IMR-90 (cell line): ENCODE measurements at regions not wholly inside any gene's neighbourhood (a gene's known extent, or its start where the extent isn't known, plus 50 kb on each side); places are given as distances from the start of the nearest gene placed in this dataset.
"Not testable (repeated sequence)": the region's sequence is repeated elsewhere in the genome, so short reads cannot be mapped to it uniquely, and the experiment has no call there.

ENCODE experiments used
- ATAC-seq: fragments of 200-7000 bp; cut with Tn5 transposase; 2 replicates; pipeline ENCODE4 v1.9.1; 2020; ENCODE audit warnings: low read depth, mild to moderate bottlenecking, moderate library complexity
- BruUV-seq: library from RNA; stranded (reverse); fragments of 400-500 nt; replicated peaks from 2 replicates; lab custom pipeline; 2021; lab: Mats Ljungman, UMichigan
- CTCF ChIA-PET: fragments of 300-600 bp; formaldehyde crosslinking; extraction: SDS; loops from one replicate; lab custom pipeline; 2021; ENCODE audit warnings: antibody characterized with exemption; lab: Yijun Ruan, JAX
- POLR2A ChIA-PET: fragments of 300-600 bp; sonication (Branson Sonifier 250); formaldehyde crosslinking; loops from one replicate; lab custom pipeline; 2022; ENCODE audit warnings: antibody characterized with exemption; ENCODE audit not compliant: unreplicated experiment; lab: Charles Lee
- DNase-seq: peaks from one replicate; pipeline ENCODE4 v3.0.0; 2013
- H2AFZ ChIP-seq: replicated peaks from 2 replicates; pipeline ENCODE3; 2013; ENCODE audit warnings: low read length, mild to moderate bottlenecking; ENCODE audit not compliant: poor library complexity
- H2AK5ac ChIP-seq: 2 replicates; pipeline ENCODE4 v1.6.1; 2013; ENCODE audit warnings: low read depth, low read length, inconsistent platforms
- H2AK9ac ChIP-seq: replicated peaks from 2 replicates; pipeline ENCODE3; 2013; ENCODE audit warnings: mild to moderate bottlenecking, low read depth, low read length, moderate library complexity; ENCODE audit not compliant: poor library complexity
- H2BK120ac ChIP-seq: 2 replicates; pipeline ENCODE4 v1.6.1; 2013; ENCODE audit warnings: low read depth, low read length, inconsistent platforms
- H2BK15ac ChIP-seq: 3 replicates; pipeline ENCODE4 v1.6.1; 2013; ENCODE audit warnings: low read depth, low read length, inconsistent platforms
- H2BK20ac ChIP-seq: 2 replicates; pipeline ENCODE4 v1.6.1; 2013; ENCODE audit warnings: low read depth, mild to moderate bottlenecking, inconsistent platforms, low read length, moderate library complexity
- H2BK5ac ChIP-seq: 2 replicates; pipeline ENCODE4 v1.6.1; 2013; ENCODE audit warnings: mild to moderate bottlenecking, low read depth, low read length, inconsistent platforms; ENCODE audit not compliant: poor library complexity, severe bottlenecking
- H3K14ac ChIP-seq: replicated peaks from 2 replicates; pipeline ENCODE4 v1.6.1; 2013; ENCODE audit warnings: low read depth, low read length, inconsistent platforms
- H3K18ac ChIP-seq: 2 replicates; pipeline ENCODE4 v1.6.1; 2013; ENCODE audit warnings: low read depth, low read length, control low read depth
- H3K23ac ChIP-seq: 2 replicates; pipeline ENCODE4 v1.6.1; 2013; ENCODE audit warnings: low read depth, low read length, inconsistent platforms
- H3K27ac ChIP-seq: 2 replicates; pipeline ENCODE4 v1.5.1; 2013; ENCODE audit warnings: mild to moderate bottlenecking, control low read depth, low read length; ENCODE audit not compliant: insufficient read depth
- H3K27me3 ChIP-seq: 2 replicates; pipeline ENCODE4 v1.6.1; 2013; ENCODE audit warnings: low read length; ENCODE audit not compliant: control insufficient read depth, insufficient read depth
- H3K36me3 ChIP-seq: 2 replicates; pipeline ENCODE4 v1.6.1; 2013; ENCODE audit warnings: low read length, mixed read lengths; ENCODE audit not compliant: control insufficient read depth, insufficient read depth
- H3K4ac ChIP-seq: 2 replicates; pipeline ENCODE4 v1.6.1; 2013; ENCODE audit warnings: low read depth, low read length, inconsistent platforms
- H3K4me1 ChIP-seq: 2 replicates; pipeline ENCODE4 v1.6.1; 2013; ENCODE audit warnings: low read length, mixed read lengths; ENCODE audit not compliant: control insufficient read depth, insufficient read depth
- H3K4me2 ChIP-seq: 2 replicates; pipeline ENCODE4 v1.6.1; 2013; ENCODE audit warnings: low read depth, mild to moderate bottlenecking, control low read depth, low read length, moderate library complexity
- H3K4me3 ChIP-seq: 2 replicates; pipeline ENCODE4 v1.5.1; 2013; ENCODE audit warnings: low read depth, mild to moderate bottlenecking, control low read depth, low read length, moderate library complexity; ENCODE audit not compliant: insufficient read depth
- H3K56ac ChIP-seq: 2 replicates; pipeline ENCODE4 v1.6.1; 2013; ENCODE audit warnings: low read length, inconsistent platforms; ENCODE audit not compliant: insufficient read depth; ENCODE audit errors: extremely low read depth
- H3K79me1 ChIP-seq, 2 experiments: 2 replicates each; pipeline ENCODE4 v1.6.1; 2013; ENCODE audit warnings: low read length in 2 of 2, inconsistent platforms in 1 of 2, low read depth in 1 of 2
- H3K9ac ChIP-seq: 2 replicates; pipeline ENCODE4 v1.6.1; 2013; ENCODE audit warnings: low read depth, low read length, control low read depth
- H3K9me1 ChIP-seq: 2 replicates; pipeline ENCODE4 v1.6.1; 2013; ENCODE audit warnings: low read length, inconsistent platforms; ENCODE audit not compliant: insufficient read depth
- H3K9me3 ChIP-seq: 2 replicates; pipeline ENCODE4 v1.6.1; 2013; ENCODE audit warnings: low read length; ENCODE audit not compliant: control insufficient read depth, insufficient read depth
- H4K20me1 ChIP-seq: 2 replicates; pipeline ENCODE4 v1.6.1; 2013; ENCODE audit warnings: low read length, inconsistent platforms; ENCODE audit not compliant: insufficient read depth
- H4K5ac ChIP-seq: 2 replicates; pipeline ENCODE4 v1.6.1; 2013; ENCODE audit warnings: mild to moderate bottlenecking, low read depth, low read length, control low read depth
- H4K8ac ChIP-seq, 2 experiments: 2 replicates each; pipeline ENCODE4 v1.6.1; 2013; ENCODE audit warnings: low read depth in 2 of 2, low read length in 2 of 2, control low read depth in 1 of 2, inconsistent platforms in 1 of 2
- H4K91ac ChIP-seq: 2 replicates; pipeline ENCODE4 v1.6.1; 2013; ENCODE audit warnings: low read depth, low read length, inconsistent platforms; ENCODE audit not compliant: insufficient read depth
- CEBPB ChIP-seq: IDR thresholded peaks from 2 replicates; pipeline ENCODE4 v1.6.1; 2012; ENCODE audit warnings: low read depth, low read length, improper control_type of control experiment
- CHD1 ChIP-seq: IDR thresholded peaks from 2 replicates; pipeline ENCODE4 v1.6.1; 2012; ENCODE audit warnings: low read depth, low read length, improper control_type of control experiment
- FOS ChIP-seq: fragments of 150-350 bp; IDR thresholded peaks from 2 replicates; pipeline ENCODE4 v1.6.1; 2016; ENCODE audit warnings: low read depth, low read length
- MAFK ChIP-seq: IDR thresholded peaks from 2 replicates; pipeline ENCODE4 v1.6.1; 2012; ENCODE audit warnings: low read depth, low read length, improper control_type of control experiment
- MAZ ChIP-seq: IDR thresholded peaks from 2 replicates; pipeline ENCODE4 v1.6.1; 2012; ENCODE audit warnings: low read depth, mild to moderate bottlenecking, low read length, improper control_type of control experiment, moderate library complexity, borderline replicate concordance
- MXI1 ChIP-seq: IDR thresholded peaks from 2 replicates; pipeline ENCODE4 v1.6.1; 2012; ENCODE audit warnings: low read depth, mild to moderate bottlenecking, low read length, moderate library complexity, borderline replicate concordance
- NFE2L2 ChIP-seq: fragments of 150-350 bp; IDR thresholded peaks from 2 replicates; pipeline ENCODE4 v1.6.1; 2016; ENCODE audit warnings: low read depth, mild to moderate bottlenecking, low read length
- POLR2A ChIP-seq: IDR thresholded peaks from 2 replicates; pipeline ENCODE4 v1.6.1; 2012; ENCODE audit warnings: mild to moderate bottlenecking, low read depth, low read length
- RAD21 ChIP-seq: IDR thresholded peaks from 2 replicates; pipeline ENCODE4 v1.6.1; 2012; ENCODE audit warnings: low read length, improper control_type of control experiment
- RCOR1 ChIP-seq: IDR thresholded peaks from 2 replicates; pipeline ENCODE4 v1.6.1; 2012; ENCODE audit warnings: mild to moderate bottlenecking, low read length, improper control_type of control experiment; ENCODE audit not compliant: insufficient replicate concordance
- RFX5 ChIP-seq: IDR thresholded peaks from 2 replicates; pipeline ENCODE4 v1.8.0; 2012; ENCODE audit warnings: low read depth, mild to moderate bottlenecking, low read length, moderate library complexity
- WGBS, 2 experiments: methylation state at CpG; one replicate each; pipeline versions ENCODE4 v1.1.5 to v1.1.7; 2013; ENCODE audit warnings: missing lambda C conversion rate in 2 of 2; ENCODE audit not compliant: insufficient read length in 1 of 2; ENCODE audit errors: extremely low coverage in 2 of 2; 5-methylcytosine and 5-hydroxymethylcytosine counted together
- dilution Hi-C: fragments of 300-500 bp; cut with HindIII; formaldehyde crosslinking; loops from one replicate; pipeline ENCODE4 v1.14.3; 2018; ENCODE audit warnings: low sequenced_read_pairs; ENCODE audit not compliant: unreplicated experiment
- in situ Hi-C: fragments of 300-500 bp; cut with MboI; formaldehyde crosslinking; loops from 3 replicates; pipeline ENCODE4 v1.14.3; 2019; ENCODE audit warnings: low sequenced_read_pairs, inconsistent platforms, mixed read lengths
- intact Hi-C: fragments of 100-400 bp; cut with micrococcal nuclease; formaldehyde crosslinking; loops from 2 replicates; pipeline ENCODE4 v1.10.0; 2022
- TF ChIP-seq, protein P1 (sequence below): fragments of 150-350 bp; IDR thresholded peaks from 2 replicates; pipeline ENCODE4 v1.6.1; 2017; ENCODE audit warnings: mild to moderate bottlenecking, antibody characterized with exemption, low read length, low read depth

DNA sequence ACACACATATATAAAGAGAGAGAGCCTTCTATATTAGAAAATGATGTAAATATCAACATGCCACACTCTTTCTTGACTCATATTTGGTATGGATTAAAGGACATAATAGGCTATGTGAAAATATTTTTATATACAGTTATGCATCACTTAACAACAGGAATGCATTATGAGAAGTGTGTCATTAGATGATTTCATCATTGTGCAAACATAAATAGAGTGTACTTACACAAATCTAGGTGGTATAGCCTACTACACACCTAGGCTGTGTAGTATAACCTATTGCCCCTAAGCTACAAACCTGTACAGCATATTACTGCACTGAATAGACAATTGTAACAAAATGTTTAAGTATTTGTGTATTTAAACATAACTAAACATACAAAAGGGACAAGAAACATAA is 354.8 kb upstream of the CNTNAP5 start:
- no peak overlapping the region for H3K4me3 ChIP-seq
- no peak overlapping the region for H2BK20ac ChIP-seq
- no peaks in the 10 kb centered on the region for H3K79me1 ChIP-seq
- no peak overlapping the region for H3K23ac ChIP-seq
- no peaks in the 10 kb centered on the region for H3K27me3 ChIP-seq
- H4K20me1 ChIP-seq = no peaks in the 10 kb centered on the region
- H3K27ac ChIP-seq = no peak overlapping the region
- DNase-seq (no peak), ATAC-seq (no peak)
- H4K5ac ChIP-seq = no peak overlapping the region
- in situ Hi-C loops (no loop called here), intact Hi-C loops (no loop called here), dilution Hi-C loops (no loop called here)
- TF ChIP-seq MXI1 (no peak), MAFK (no peak), CEBPB (no peak), NFE2L2 (no peak), CHD1 (no peak), FOS (no peak), POLR2A (no peak), RFX5 (no peak), RAD21 (no peak), RCOR1 (no peak), MAZ (no peak)
- TF ChIP-seq, protein P1, sequence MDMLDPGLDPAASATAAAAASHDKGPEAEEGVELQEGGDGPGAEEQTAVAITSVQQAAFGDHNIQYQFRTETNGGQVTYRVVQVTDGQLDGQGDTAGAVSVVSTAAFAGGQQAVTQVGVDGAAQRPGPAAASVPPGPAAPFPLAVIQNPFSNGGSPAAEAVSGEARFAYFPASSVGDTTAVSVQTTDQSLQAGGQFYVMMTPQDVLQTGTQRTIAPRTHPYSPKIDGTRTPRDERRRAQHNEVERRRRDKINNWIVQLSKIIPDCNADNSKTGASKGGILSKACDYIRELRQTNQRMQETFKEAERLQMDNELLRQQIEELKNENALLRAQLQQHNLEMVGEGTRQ = no peak
- H3K36me3 ChIP-seq = no peaks in the 10 kb centered on the region
- no peak overlapping the region for H3K4ac ChIP-seq
- no peak overlapping the region for H3K18ac ChIP-seq
- H4K91ac ChIP-seq = no peak overlapping the region
- no peak overlapping the region for H2AK9ac ChIP-seq
- CTCF ChIA-PET = no interaction called here
- no peak overlapping the region for H3K9ac ChIP-seq
- H3K9me1 ChIP-seq = no peaks in the 10 kb centered on the region
- H3K56ac ChIP-seq = no peak overlapping the region
- POLR2A ChIA-PET = no interaction called here
- H2BK15ac ChIP-seq = no peak overlapping the region
- no TSS peak for BruUV-seq
- H2BK120ac ChIP-seq = no peak overlapping the region
- H2AFZ ChIP-seq = no peak overlapping the region
- H2AK5ac ChIP-seq = no peak overlapping the region
- H2BK5ac ChIP-seq = no peak overlapping the region
- H4K8ac ChIP-seq = no peak overlapping the region
- H3K14ac ChIP-seq = no peak overlapping the region
- H3K4me1 ChIP-seq = no peaks in the 10 kb centered on the region
- no peak overlapping the region for H3K4me2 ChIP-seq
- H3K9me3 ChIP-seq = peaks cover 7% of the 10 kb centered on the region; the same call in 1 of the 2 replicates

DNA sequence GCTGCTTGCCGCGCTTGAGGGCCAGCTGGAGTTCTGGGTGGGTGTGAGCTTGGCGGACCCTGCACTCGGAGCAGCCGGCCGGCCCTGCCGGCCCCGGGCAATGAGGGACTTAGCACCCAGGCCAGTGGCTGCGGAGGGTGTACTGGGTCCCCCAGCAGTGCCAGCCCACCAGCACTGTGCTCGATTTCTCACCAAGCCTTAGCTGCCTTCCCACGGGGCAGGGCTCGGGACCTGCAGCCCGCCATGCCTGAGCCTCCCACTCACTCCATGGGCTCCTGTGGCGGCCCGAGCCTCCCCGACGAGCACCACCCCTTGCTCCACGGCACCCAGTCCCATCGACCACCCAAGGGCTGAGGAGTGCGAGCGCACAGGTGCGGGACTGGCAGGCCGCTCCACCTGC is 341.3 kb upstream of the CNTNAP5 start:
- H4K8ac ChIP-seq, intact Hi-C loops, H3K18ac ChIP-seq, H3K23ac ChIP-seq, POLR2A ChIA-PET, H3K27me3 ChIP-seq, H2AK9ac ChIP-seq, in situ Hi-C loops, H2BK15ac ChIP-seq, H2AFZ ChIP-seq, dilution Hi-C loops, BruUV-seq, H2BK20ac ChIP-seq, H3K56ac ChIP-seq, H3K4ac ChIP-seq, H2BK5ac ChIP-seq, H3K4me2 ChIP-seq, H2AK5ac ChIP-seq, CTCF ChIA-PET, H3K4me3 ChIP-seq, H3K9me1 ChIP-seq, H3K79me1 ChIP-seq, H4K20me1 ChIP-seq, H2BK120ac ChIP-seq, DNase-seq, H3K9ac ChIP-seq, H3K14ac ChIP-seq, H3K27ac ChIP-seq, ATAC-seq, H3K4me1 ChIP-seq, H3K36me3 ChIP-seq, H4K91ac ChIP-seq, H4K5ac ChIP-seq: not testable (repeated sequence)
- H3K9me3 ChIP-seq = peaks cover 12% of the 10 kb centered on the region
- no CpG with 5 or more reads among the region's 23 CpGs for WGBS, 2 experiments
